Hematopoietic multipotent progenitor cell treated with erythropoietin and hydrocortisone succinate and interleukin-3 and kit ligand, for 6 days (in vitro differentiated cells): ENCODE measurements at regions not wholly inside any gene's neighbourhood (a gene's known extent, or its start where the extent isn't known, plus 50 kb on each side); places are given as distances from the start of the nearest gene placed in this dataset.

Experiments used
- DNase-seq: peaks from one replicate; pipeline ENCODE4 v3.0.0-alpha.2; 2015

GRCh38 chr13:74645586-74645985 is 511.4 kb upstream of the KLF12 start:
- no peak for DNase-seq

- DNase-seq, result no peak
These were observed 510.0 kb upstream of the KLF12 start for GRCh38 chr13:74644229-74644628.

GRCh38 chr13:74641586-74641985 is 507.4 kb upstream of the KLF12 start:
- DNase-seq, result no peak

- no peak for DNase-seq
These were observed 499.5 kb upstream of the KLF12 start for GRCh38 chr13:74633734-74634133.

GRCh38 chr13:74629985-74630384 is 495.8 kb upstream of the KLF12 start:
- DNase-seq, result no peak

GRCh38 chr13:74625541-74625940 is 491.3 kb upstream of the KLF12 start:
- DNase-seq, result no peak

- no peak for DNase-seq
These were observed 489.6 kb upstream of the KLF12 start for GRCh38 chr13:74623761-74624160.

- no peak for DNase-seq
These were observed 488.1 kb upstream of the KLF12 start for GRCh38 chr13:74622284-74622683.

- DNase-seq, result no peak
These were observed 486.5 kb upstream of the KLF12 start for GRCh38 chr13:74620711-74621110.

GRCh38 chr13:74620308-74620707 is 486.1 kb upstream of the KLF12 start:
- DNase-seq, result no peak

GRCh38 chr13:74597526-74597925 is 463.3 kb upstream of the KLF12 start:
- no peak for DNase-seq

- no peak for DNase-seq
These were observed 462.5 kb upstream of the KLF12 start for GRCh38 chr13:74596691-74597090.

GRCh38 chr13:74593688-74594087 is 459.5 kb upstream of the KLF12 start:
- no peak for DNase-seq

- no peak for DNase-seq
These were observed 452.6 kb upstream of the KLF12 start for GRCh38 chr13:74586847-74587246.

GRCh38 chr13:74576420-74576819 is 442.2 kb upstream of the KLF12 start:
- DNase-seq, result no peak

- DNase-seq, result peak; percentile 84
These were observed 441.5 kb upstream of the KLF12 start for GRCh38 chr13:74575729-74576125.

GRCh38 chr13:74574964-74575728 is 440.9 kb upstream of the KLF12 start:
- DNase-seq, result no peak

- peak; percentile 13 for DNase-seq
These were observed 439.4 kb upstream of the KLF12 start for GRCh38 chr13:74573654-74574053.

GRCh38 chr13:74571811-74572210 is 437.6 kb upstream of the KLF12 start:
- DNase-seq, result no peak

- no peak for DNase-seq
These were observed 436.6 kb upstream of the KLF12 start for GRCh38 chr13:74570834-74571233.

GRCh38 chr13:74570046-74570445 is 435.8 kb upstream of the KLF12 start:
- no peak for DNase-seq

GRCh38 chr13:74569251-74569650 is 435.0 kb upstream of the KLF12 start:
- DNase-seq, result no peak

GRCh38 chr13:74567485-74567884 is 433.3 kb upstream of the KLF12 start:
- DNase-seq, result no peak

GRCh38 chr13:74562381-74562780 is 428.2 kb upstream of the KLF12 start:
- no peak for DNase-seq

- DNase-seq, result no peak
These were observed 427.0 kb upstream of the KLF12 start for GRCh38 chr13:74561155-74561554.
